ENCODE measurements at regions not wholly inside any gene's neighbourhood (a gene's known extent, or its start where the extent isn't known, plus 50 kb on each side); places are given as distances from the start of the nearest gene placed in this dataset.
"Not testable (repeated sequence)": the region's sequence is repeated elsewhere in the genome, so short reads cannot be mapped to it uniquely, and the experiment has no call there.

DNA sequence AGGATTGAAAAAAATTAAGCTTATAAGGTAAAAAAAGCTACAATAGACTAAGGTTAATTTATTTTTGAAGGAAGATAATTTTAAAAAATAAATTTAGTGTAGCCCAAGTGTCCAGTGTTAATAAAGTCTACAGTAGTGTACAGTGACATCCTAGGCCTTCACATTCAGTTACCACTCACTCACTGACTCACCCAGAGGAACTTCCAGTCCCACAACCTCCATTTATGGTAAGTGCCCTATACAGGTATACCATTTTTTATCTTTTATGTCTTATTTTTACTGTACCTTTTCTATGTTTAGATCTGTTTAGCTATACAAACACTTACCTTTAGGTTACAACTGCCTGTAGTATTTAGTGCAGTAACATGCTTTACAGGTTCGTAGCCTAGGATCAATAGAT, 79.8 kb upstream of the ZNF462 start:
- no peak for DNase-seq

DNA sequence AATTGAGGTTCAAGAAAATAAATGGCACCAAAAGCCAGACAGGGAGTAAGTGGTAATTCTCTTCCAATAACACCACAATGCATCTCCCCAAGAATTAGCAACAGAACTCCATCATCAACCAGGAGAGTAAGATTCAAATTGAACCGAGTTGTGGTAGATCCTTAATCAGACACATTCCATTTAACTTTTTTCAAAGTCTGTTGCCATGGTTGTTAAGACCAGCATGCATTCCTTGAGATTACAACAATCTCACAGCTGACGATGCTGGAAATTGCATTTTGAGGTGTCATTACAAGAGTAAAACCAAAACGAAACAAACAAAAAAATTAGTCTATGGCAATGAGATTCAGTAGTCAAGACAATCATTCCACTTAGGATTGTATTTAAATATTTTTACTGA, 78.9 kb upstream of the ZNF462 start:
- DNase-seq: no peak

DNA sequence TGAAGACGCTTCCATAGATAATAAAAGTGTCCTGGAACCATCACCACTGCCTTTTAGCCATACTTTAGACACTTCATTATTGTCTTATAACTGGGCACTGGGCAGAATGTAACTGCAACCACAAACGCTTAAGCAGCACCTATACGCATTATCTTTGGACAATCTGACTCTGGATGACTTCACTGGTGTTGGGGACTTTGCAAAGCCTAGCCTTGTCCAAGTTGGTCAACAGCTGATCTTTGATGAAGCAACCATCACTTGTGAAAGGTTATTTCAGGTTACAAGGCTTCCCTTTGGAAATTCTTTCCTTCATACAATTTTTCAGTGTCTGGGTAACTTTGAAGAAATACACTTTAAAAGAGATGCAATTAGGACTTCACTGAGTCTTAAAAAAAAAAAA, 77.8 kb upstream of the ZNF462 start:
- no peak for DNase-seq

DNA sequence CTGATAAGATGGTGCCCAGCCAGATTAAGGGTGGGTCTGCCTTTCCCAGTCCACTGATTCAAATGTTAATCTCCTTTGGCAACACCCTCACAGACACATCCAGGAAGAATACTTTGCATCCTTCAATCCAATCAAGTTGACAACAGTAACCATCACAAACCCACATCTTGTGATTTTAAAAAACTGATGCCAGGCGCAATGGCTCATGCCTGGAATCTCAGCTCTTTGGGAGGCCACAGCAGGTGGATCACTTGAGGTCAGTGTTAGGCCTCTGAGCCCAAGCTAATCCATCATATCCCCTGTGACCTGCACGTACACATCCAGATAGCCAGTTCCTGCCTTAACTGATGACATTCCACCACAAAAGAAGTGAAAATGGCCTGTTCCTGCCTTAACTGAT, 74.9 kb upstream of the ZNF462 start:
- not testable (repeated sequence) for DNase-seq

DNA sequence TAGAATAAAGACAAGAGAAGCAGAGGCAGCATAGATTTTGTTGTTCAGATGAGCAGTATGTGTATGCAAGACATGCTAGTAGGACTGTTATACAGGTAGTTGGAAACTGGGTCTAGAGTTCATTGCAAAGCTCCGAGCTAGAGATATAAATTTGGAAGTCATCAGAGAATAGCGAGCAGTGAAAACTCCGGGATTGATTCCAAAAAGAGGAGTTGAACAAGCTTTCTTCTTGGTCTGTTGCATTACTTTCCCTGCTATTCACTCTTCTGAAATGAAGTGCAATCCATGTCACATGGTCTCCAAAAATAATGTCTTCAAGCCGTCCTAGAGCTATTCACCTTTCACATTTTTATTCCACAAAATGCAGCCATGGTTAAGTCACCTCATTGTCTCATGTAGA, 67.9 kb upstream of the ZNF462 start:
- no peak for DNase-seq

DNA sequence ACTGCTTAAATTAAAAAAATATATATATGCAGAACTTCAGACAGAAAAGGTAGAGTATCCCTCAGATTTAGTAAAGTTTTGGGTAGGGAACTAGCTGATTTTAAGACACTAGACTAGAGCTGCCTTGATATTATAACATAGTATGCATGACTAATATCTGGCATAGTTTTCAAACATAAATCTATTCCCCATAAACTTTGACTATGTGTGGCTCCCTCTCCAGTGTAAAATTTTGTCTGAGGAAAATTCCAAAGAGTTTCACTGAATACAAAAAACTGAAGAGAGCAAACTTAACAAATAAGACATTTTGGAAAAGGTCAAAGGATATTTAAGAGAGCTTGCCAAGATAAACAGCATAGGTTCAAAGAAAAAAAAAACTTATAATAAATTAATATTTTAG, 66.2 kb upstream of the ZNF462 start:
- DNase-seq: no peak

DNA sequence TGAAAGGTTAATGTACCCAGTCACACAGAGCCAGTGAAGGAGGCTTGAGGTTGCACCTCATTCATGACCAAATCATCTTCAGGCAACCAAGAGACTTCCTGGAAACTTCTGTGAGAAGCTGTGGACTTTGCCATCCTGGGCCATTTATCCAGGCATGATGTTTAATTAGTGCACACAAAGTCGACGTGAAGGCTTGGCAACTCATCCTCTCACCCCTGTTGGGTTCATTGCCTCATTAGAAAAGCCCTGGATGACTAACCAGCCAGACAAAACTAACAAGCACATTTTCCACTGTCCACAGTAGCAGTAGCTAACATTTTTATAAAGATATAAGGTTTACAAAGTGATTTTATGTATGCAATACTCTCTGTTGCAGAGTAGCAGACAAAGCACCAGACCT, 65.7 kb upstream of the ZNF462 start:
- no peak for DNase-seq

DNA sequence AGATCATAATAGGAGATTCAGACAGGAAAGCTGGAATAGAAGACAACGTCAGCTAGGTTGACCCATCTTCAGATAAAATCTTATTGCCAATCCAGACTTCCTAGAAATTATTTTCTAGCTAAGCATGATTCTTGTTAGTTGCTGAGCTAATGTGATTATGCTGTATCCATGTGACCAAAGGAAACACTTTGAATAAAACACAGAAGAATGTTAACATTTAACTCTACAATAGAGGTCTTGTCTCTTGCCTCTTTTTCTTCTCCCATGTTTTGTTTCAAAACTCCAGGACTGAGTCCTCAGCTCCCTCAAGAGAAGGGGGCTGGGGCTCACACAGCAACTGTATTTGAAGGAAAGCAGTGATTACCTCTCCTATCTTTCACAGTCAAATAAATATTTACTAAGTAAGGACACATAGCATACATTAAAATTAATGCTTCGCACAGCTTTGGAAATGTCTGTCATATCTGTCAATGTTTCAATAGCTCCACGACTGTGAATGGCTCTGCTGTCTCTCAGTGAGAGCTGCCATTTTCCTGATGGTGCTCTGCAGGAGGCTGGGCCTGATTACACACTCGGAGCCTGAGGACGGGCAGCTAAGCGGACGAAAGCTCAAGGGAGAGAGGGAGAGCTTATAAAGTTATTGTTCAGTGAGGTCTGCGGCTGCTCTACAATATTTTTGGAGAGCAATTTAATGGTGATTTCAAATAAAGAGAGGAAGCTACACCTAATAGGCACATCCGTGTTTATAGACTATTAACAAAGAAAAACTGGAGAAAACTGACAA, 64.8 kb upstream of the ZNF462 start:
- no peak for DNase-seq

DNA sequence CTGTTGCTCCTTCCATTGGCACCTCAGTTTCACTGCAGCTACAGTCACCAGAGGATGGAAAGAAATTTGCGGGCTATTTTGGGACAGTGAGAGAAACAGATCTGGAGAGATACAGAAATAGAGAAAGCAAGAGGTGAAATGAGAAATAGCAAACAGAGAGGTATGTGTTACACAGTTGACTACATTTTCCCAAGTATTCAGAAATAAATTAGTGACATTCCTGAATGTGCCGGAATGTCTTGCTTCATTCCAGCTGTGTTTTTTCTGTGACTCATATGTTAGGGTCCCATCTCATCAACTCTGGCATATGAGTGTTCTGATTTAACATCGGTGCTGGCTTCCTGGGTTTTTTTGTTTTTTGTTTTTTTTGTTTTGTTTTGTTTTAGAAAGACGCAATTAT, 63.8 kb upstream of the ZNF462 start:
- no peak for DNase-seq

DNA sequence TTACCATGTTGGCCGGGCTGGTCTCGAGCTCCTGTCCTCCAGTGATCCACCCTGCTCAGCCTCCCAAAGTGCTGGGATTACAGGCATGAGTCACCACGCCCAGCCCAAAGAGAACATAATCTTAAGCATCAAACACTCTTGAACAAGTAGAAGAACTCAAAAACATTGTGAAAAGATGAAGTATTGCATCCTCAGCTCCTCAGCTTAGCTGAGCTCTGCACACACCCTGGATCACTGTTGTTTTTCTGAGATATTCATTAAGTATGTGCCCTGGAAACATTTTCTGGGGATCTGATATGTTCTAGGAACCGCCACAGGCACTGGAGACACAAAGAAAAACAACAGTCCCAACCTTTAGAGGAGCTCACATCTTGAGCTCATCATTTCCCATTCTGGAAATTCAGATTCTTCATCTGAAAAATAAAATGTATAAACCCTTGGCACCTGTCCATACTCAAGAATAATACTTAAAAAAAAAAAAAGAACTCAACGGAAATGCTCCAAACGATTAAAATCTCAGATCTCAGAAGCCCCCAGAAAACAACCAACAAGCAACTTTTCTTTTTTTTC, 62.2 kb upstream of the ZNF462 start:
- DNase-seq: no peak

DNA sequence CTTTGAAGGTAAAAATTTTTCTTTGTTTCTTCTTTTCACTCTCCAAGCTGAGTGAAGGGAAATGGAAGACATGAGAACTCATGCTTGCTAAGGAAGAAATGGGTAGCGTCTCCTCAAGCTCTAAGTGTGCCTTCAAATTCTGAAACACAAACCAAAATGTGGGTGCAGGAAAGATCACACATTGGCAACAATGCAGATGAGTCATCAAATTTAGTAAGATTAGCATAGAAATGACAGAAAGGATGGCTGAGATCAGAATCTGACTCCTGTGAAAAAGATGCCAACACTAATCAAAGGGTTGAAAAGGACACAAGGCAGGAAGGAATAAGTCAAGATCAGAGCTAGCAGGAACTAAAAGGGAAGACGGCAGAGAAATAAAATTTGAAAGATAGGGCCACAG, 61.1 kb upstream of the ZNF462 start:
- DNase-seq: no peak
